ENCODE measurements at regions not wholly inside any gene's neighbourhood (a gene's known extent, or its start where the extent isn't known, plus 50 kb on each side); places are given as distances from the start of the nearest gene placed in this dataset.
A peak's percentile ranks its signal among the peaks of the same experiment; 100 is the strongest.
"Not testable (repeated sequence)": the region's sequence is repeated elsewhere in the genome, so short reads cannot be mapped to it uniquely, and the experiment has no call there.

DNA sequence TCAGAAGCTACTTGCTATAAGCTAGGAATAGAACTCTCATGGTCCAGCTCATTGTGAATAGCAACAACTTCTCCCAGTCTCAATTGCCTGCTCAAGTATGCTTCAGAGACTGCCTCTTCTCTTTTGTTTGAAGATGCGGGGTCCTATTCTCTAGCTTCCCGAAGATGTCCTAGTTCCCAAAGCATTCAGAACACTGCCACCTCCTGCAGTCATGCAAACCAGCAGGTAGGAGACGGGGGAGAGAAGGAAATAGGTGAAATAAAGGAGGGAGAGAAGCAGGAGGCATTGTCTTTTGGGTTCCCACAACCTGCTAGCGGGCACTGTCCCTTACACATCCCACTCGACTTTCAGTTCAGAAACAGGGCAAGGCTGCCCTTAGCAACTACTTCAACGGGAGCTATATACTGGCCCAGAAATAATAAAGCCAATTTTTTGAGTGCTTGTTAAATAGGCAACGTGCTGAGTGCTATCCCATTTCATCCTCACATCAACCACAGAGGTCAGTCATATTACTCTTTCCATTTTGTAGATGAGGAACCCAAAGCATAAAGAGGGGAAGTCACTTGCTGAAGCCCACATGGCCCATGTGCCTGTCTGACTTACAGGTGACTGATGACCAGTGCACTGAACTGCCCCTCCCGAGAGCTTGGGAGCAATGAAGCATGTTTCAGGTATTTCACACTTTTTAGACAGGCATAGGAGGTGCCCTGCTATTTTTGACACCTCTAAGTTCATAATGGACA lies 61.9 kb upstream of the ATXN1 start:
- H3K4me3 ChIP-seq (ENCODE audit: low read depth, poor library complexity, severe bottlenecking): no peak overlapping the region
- WGBS, 2 donors: 85 to 87% methylated on average over 8 of the region's 8 CpGs
- TF ChIP-seq, protein P1, sequence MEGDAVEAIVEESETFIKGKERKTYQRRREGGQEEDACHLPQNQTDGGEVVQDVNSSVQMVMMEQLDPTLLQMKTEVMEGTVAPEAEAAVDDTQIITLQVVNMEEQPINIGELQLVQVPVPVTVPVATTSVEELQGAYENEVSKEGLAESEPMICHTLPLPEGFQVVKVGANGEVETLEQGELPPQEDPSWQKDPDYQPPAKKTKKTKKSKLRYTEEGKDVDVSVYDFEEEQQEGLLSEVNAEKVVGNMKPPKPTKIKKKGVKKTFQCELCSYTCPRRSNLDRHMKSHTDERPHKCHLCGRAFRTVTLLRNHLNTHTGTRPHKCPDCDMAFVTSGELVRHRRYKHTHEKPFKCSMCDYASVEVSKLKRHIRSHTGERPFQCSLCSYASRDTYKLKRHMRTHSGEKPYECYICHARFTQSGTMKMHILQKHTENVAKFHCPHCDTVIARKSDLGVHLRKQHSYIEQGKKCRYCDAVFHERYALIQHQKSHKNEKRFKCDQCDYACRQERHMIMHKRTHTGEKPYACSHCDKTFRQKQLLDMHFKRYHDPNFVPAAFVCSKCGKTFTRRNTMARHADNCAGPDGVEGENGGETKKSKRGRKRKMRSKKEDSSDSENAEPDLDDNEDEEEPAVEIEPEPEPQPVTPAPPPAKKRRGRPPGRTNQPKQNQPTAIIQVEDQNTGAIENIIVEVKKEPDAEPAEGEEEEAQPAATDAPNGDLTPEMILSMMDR (IDR thresholded peaks at IDR 0.05): no peak
- TF ChIP-seq POLR2A (IDR thresholded peaks at IDR 0.05): no peak
- DNase-seq (ENCODE audit: low spot score in 2 of 2): no peak
- intact Hi-C loops (cut with DNase I; ENCODE audit: low total_unique reads): no loop called here

- WGBS, 2 donors: 56 to 58% methylated on average over 2 of the region's 2 CpGs
Observed at GRCh38 chr6:16822529-16822928, 61.3 kb upstream of the ATXN1 start.

GRCh38 chr6:16821834-16822264 lies 60.6 kb upstream of the ATXN1 start:
- intact Hi-C loops (cut with DNase I; ENCODE audit: low total_unique reads): no loop called here
- TF ChIP-seq POLR2A (IDR thresholded peaks at IDR 0.05): no peak
- TF ChIP-seq, protein P1 (IDR thresholded peaks at IDR 0.05): peak in 1 of 3 donors; percentile 35
- WGBS, 2 donors: 88 to 91% methylated on average over 5 of the region's 5 CpGs
- no peak overlapping the region for H3K4me3 ChIP-seq (ENCODE audit: low read depth, poor library complexity, severe bottlenecking)
- DNase-seq (ENCODE audit: low spot score in 2 of 2): no peak

More at GRCh38 chr6:16822529-16822928, 61.3 kb upstream of the ATXN1 start:
- DNase-seq (ENCODE audit: low spot score in 2 of 2): no peak
- H3K4me3 ChIP-seq (ENCODE audit: low read depth, poor library complexity, severe bottlenecking): no peak overlapping the region
- TF ChIP-seq POLR2A (IDR thresholded peaks at IDR 0.05): no peak
- TF ChIP-seq, protein P1 (IDR thresholded peaks at IDR 0.05): no peak
- intact Hi-C loops (cut with DNase I; ENCODE audit: low total_unique reads): no loop called here

DNA sequence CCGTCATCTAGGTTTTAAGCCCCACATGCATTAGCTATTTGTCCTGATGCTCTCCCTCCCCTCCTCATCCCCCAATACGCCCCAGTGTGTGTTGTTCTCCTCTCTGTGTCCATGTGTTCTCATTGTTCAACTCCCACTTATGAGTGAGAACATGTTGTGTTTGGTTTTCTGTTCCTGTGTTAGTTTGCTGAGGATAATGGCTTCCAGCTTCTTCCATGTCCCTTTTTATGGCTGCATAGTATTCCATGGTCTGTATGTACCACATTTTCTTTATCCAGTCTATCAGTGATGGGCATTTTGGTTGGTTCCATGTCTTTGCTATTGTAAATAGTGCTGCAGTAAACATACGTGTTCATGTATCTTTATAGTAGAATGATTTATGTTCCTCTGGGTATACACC lies 59.0 kb upstream of the ATXN1 start:
- WGBS, 2 donors: 89 to 91% methylated on average over 3 of the region's 3 CpGs
- H3K4me3 ChIP-seq (ENCODE audit: low read depth, poor library complexity, severe bottlenecking); DNase-seq (ENCODE audit: low spot score in 2 of 2); intact Hi-C loops (cut with DNase I; ENCODE audit: low total_unique reads): not testable (repeated sequence)

DNA sequence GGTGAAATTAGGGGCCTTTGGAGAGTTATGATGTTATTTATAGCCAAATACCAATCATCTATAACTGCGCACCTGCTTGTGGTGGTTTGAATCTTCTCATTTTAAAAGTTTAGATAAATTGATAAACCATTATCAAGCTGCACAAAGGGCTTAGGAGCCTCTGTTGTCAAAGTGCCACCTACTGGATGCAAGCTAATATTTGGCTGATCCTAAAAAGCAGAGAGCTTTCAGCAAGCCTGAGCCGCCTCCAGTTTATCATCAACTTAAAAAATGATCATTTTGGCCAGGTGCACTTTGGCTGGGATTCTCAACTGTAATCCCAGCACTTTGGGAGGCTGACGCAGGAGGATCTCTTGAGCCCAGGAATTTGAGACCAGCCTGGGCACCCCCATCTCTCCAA lies 58.5 kb upstream of the ATXN1 start:
- intact Hi-C loops (cut with DNase I; ENCODE audit: low total_unique reads): no loop called here
- 68 to 74% methylated on average over 3 of the region's 3 CpGs for WGBS, 2 donors
- no peak overlapping the region for H3K4me3 ChIP-seq (ENCODE audit: low read depth, poor library complexity, severe bottlenecking)
- TF ChIP-seq, protein P1 (IDR thresholded peaks at IDR 0.05): no peak
- no peak for TF ChIP-seq POLR2A (IDR thresholded peaks at IDR 0.05)
- no peak for DNase-seq (ENCODE audit: low spot score in 2 of 2)

DNA sequence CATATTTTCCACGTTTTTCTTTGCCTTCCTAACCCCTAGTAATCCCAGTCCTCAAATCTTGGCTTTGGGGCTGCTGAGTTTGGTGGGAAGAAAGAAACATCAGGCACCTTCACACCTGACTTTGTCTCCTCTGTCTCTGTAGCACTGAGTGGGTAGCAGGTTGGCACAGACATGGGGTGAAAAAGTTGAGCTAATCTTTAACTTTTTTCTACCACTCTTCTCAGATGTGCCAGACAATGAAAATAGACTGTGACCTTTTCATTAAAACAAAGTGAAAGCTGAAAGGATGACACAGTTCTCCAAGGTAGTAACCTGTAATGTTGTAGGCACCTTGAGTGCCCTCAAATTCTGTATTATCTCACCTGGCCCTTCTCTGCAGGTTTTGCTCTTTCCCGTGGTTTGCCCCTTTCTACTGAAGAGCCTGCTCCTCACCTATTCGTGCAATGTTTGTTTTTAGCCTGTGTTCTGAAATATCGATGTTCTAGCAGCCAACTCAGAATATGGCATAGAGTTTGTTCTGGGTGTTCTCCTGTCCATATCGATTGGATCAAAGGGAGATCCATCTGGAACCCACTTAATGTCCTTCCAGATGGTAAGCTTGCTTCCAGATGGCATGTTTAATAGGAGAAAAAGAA lies 57.8 kb upstream of the ATXN1 start:
- intact Hi-C loops (cut with DNase I; ENCODE audit: low total_unique reads): no loop called here
- H3K4me3 ChIP-seq (ENCODE audit: low read depth, poor library complexity, severe bottlenecking): no peak overlapping the region
- no peak for TF ChIP-seq POLR2A (IDR thresholded peaks at IDR 0.05)
- WGBS, 2 donors: 80 to 83% methylated on average over 5 of the region's 5 CpGs
- DNase-seq (ENCODE audit: low spot score in 2 of 2): no peak
